Epidermal melanocyte (primary cell): ENCODE measurements at regions not wholly inside any gene's neighbourhood (a gene's known extent, or its start where the extent isn't known, plus 50 kb on each side); places are given as distances from the start of the nearest gene placed in this dataset.
"Not testable (repeated sequence)": the region's sequence is repeated elsewhere in the genome, so short reads cannot be mapped to it uniquely, and the experiment has no call there.

Source experiments
- DNase-seq: peaks from one replicate; pipeline ENCODE4 v3.0.0; 2011; ENCODE audit warnings: low spot score; ENCODE audit not compliant: insufficient read length

- not testable (repeated sequence) for DNase-seq
Observed at GRCh38 chr13:46467694-46468093, 80.6 kb upstream of the RUBCNL start.

GRCh38 chr13:46466074-46466473 lies 79.0 kb upstream of the RUBCNL start:
- DNase-seq, result not testable (repeated sequence)

- no peak for DNase-seq
Observed at GRCh38 chr13:46463719-46464118, 76.7 kb upstream of the RUBCNL start.

- not testable (repeated sequence) for DNase-seq
Observed at GRCh38 chr13:46460223-46460622, 73.2 kb upstream of the RUBCNL start.

- DNase-seq, result not testable (repeated sequence)
Observed at GRCh38 chr13:46457255-46457654, 70.2 kb upstream of the RUBCNL start.

GRCh38 chr13:46455924-46456323 lies 68.9 kb upstream of the RUBCNL start:
- not testable (repeated sequence) for DNase-seq

- not testable (repeated sequence) for DNase-seq
Observed at GRCh38 chr13:46451145-46451544, 64.1 kb upstream of the RUBCNL start.

- DNase-seq, result not testable (repeated sequence)
Observed at GRCh38 chr13:46449949-46450348, 62.9 kb upstream of the RUBCNL start.

- not testable (repeated sequence) for DNase-seq
Observed at GRCh38 chr13:46448148-46448547, 61.1 kb upstream of the RUBCNL start.

- DNase-seq, result not testable (repeated sequence)
Observed at GRCh38 chr13:46437808-46438404, 50.9 kb upstream of the RUBCNL start.
